ENCODE measurements at regions not wholly inside any gene's neighbourhood (a gene's known extent, or its start where the extent isn't known, plus 50 kb on each side); places are given as distances from the start of the nearest gene placed in this dataset.

DNA sequence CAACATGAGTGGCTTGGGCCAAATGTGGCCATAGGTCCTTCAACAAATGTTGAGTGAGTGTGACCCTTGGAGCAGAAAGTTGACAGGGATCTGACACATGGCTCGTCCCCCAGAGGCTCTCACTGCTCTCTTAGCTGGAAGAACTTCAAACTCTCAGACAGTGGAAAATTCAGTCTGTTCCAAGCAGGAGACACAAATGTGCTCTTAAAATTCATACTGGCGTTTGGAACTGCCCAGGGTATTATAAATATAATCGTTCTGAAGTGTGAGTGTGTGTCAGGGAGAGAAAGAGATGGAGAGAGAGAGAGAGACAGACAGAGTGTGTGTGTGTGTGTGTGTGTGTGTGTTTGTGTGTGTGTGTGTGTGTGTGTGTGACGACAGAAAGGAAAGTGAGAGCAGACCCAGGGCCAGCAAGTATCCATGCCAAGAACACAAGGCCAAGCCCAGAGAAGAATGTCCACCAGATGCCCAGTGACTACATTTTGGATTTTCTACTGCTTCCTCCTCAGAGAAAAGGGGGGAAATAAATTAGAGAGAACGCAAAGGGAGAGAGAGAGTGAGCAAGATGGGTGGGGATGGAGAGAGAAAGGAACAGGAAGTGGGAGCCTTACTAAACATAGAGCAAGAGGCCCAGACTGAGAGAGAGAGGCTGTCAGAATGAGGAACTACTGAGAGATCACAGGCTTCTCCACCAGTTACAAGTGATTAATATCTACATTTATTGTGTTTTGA lies 193.6 kb upstream of the NUDT4 start:
- H3K27ac Mint-ChIP-seq = peak overlapping the region; percentile 91 to 97 (median 95)
- peaks cover 27% of the 10 kb centered on the region for H3K4me1 Mint-ChIP-seq
- H3K27me3 Mint-ChIP-seq (ENCODE audit: low read depth) = no peaks in the 10 kb centered on the region
- TF ChIP-seq, protein P1, sequence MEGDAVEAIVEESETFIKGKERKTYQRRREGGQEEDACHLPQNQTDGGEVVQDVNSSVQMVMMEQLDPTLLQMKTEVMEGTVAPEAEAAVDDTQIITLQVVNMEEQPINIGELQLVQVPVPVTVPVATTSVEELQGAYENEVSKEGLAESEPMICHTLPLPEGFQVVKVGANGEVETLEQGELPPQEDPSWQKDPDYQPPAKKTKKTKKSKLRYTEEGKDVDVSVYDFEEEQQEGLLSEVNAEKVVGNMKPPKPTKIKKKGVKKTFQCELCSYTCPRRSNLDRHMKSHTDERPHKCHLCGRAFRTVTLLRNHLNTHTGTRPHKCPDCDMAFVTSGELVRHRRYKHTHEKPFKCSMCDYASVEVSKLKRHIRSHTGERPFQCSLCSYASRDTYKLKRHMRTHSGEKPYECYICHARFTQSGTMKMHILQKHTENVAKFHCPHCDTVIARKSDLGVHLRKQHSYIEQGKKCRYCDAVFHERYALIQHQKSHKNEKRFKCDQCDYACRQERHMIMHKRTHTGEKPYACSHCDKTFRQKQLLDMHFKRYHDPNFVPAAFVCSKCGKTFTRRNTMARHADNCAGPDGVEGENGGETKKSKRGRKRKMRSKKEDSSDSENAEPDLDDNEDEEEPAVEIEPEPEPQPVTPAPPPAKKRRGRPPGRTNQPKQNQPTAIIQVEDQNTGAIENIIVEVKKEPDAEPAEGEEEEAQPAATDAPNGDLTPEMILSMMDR (IDR thresholded peaks at IDR 0.05; ENCODE audit: unreplicated experiment in 3 of 3) = no peak
- H3K9me3 Mint-ChIP-seq = no peaks in the 10 kb centered on the region
- peak overlapping the region in 2 of 3 experiments; percentile 6 to 23 for H3K4me3 Mint-ChIP-seq
- no peaks in the 10 kb centered on the region for H3K36me3 Mint-ChIP-seq (ENCODE audit: low read depth)

DNA sequence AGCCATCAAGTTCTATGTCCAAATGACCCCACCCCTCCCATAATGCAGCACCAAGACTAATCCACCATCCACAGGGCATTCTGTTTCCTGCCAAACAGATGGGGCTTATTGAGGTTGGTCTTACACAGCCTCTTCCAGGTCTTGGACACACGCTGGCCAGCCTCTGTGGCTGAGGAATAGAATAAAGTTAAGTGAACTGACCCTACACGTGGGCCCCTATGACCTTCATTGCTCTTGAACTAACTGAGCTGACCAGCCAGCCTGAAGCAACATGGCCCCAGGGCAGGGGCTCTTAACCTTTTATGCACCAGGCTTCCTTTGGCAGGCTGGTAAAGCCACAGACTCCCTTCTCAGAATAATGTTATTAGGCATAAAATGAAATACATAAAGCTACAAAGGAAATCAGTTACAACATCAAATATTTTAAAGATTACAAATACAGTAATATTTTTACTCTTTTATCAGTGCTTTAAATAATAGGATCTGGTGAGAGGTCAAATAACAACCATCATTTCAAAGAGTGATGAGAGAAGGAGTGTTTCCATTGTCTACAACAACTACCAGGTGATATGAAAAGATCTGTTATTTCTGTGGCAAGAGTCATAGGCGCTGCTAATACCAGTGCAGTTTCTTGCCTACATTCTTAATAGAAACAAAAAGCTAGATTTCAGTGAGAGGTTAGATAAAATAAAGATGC lies 192.9 kb upstream of the NUDT4 start:
- Mint-ChIP-seq H3K4me1 (peaks cover 23% of the 10 kb centered on the region), H3K9me3 (no peaks in the 10 kb centered on the region), H3K27ac (peak overlapping the region; percentile 91 to 97 (median 95)), H3K36me3 (ENCODE audit: low read depth) (no peaks in the 10 kb centered on the region), H3K27me3 (ENCODE audit: low read depth) (no peaks in the 10 kb centered on the region), H3K4me3 (no peak overlapping the region)
- TF ChIP-seq, protein P1 (IDR thresholded peaks at IDR 0.05; ENCODE audit: unreplicated experiment in 3 of 3) = no peak

DNA sequence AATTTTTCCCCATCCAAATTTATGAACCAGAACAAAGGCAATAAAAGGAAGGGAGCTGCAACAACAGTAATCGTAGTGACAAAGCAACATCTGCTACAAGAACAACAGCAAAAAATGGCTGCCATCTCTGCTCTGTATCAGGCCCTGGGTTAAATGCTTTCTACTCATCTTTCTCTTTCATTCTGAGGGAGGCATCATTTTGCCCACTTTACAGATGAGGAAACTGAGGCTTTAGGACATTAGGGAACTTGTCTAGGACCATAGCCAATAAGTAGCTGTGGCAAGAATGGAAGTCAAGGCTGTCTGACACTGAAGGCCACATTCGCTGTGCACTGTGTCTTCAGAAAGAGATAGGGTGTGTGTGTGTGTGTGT lies 192.4 kb upstream of the NUDT4 start:
- H3K4me1 Mint-ChIP-seq = peaks cover 23% of the 10 kb centered on the region
- no peak overlapping the region for H3K4me3 Mint-ChIP-seq
- no peaks in the 10 kb centered on the region for H3K36me3 Mint-ChIP-seq (ENCODE audit: low read depth)
- peak overlapping the region in 2 of 3 experiments; percentile 91 to 95 for H3K27ac Mint-ChIP-seq
- TF ChIP-seq, protein P1 (IDR thresholded peaks at IDR 0.05; ENCODE audit: unreplicated experiment in 3 of 3) = no peak
- H3K27me3 Mint-ChIP-seq (ENCODE audit: low read depth) = no peaks in the 10 kb centered on the region
- no peaks in the 10 kb centered on the region for H3K9me3 Mint-ChIP-seq

DNA sequence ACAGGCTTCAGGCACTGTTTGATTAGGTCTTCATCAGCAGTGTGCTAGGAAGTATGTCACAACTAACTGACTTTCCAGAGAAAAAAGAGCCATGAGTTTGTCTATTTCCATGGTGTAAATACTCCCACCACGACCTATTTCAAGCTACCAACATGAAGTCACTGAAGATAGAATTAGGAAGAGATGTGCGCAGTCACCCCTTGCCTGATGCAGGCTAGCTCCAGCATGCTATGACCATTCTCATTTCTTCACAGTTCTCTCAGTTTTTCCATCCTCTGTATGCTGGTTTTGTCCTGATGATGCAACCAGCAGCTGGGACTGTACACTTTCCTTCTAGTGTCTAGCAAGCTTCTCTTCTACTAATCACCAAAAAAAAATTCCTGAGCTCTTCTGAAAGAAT lies 191.6 kb upstream of the NUDT4 start:
- no peaks in the 10 kb centered on the region for H3K9me3 Mint-ChIP-seq
- H3K4me3 Mint-ChIP-seq = no peak overlapping the region
- TF ChIP-seq, protein P1 (IDR thresholded peaks at IDR 0.05; ENCODE audit: unreplicated experiment in 3 of 3) = no peak
- H3K27ac Mint-ChIP-seq = no peak overlapping the region
- no peaks in the 10 kb centered on the region for H3K36me3 Mint-ChIP-seq (ENCODE audit: low read depth)
- peaks cover 24% of the 10 kb centered on the region for H3K4me1 Mint-ChIP-seq
- H3K27me3 Mint-ChIP-seq (ENCODE audit: low read depth) = no peaks in the 10 kb centered on the region

DNA sequence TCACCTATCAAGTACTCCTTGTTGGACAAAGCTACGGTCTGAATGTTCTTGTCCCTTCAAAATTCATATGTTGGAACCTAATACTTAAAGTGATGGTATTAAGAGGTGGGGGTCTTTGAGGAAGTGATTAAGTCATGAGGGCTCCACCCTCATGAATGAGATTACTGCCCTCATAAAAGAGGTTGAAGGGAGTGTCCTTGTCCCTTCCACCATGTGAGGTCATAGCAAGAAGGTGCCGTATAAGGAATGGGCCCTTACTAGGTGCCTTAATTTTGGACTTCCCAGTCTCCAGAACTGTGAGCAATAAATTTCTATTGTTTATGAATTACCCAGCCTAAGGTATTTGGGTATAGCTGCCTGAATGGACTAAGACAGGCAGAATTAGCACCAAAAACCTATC lies 191.1 kb upstream of the NUDT4 start:
- H3K4me1 Mint-ChIP-seq = peaks cover 25% of the 10 kb centered on the region
- no peak overlapping the region for H3K4me3 Mint-ChIP-seq
- no peaks in the 10 kb centered on the region for H3K36me3 Mint-ChIP-seq (ENCODE audit: low read depth)
- TF ChIP-seq, protein P1 (IDR thresholded peaks at IDR 0.05; ENCODE audit: unreplicated experiment in 3 of 3) = no peak
- H3K9me3 Mint-ChIP-seq = no peaks in the 10 kb centered on the region
- no peak overlapping the region for H3K27ac Mint-ChIP-seq
- H3K27me3 Mint-ChIP-seq (ENCODE audit: low read depth) = no peaks in the 10 kb centered on the region

Measured in nephron (organoid).